ENCODE measurements at regions not wholly inside any gene's neighbourhood (a gene's known extent, or its start where the extent isn't known, plus 50 kb on each side); places are given as distances from the start of the nearest gene placed in this dataset.

- no peaks in the 10 kb centered on the region for H3K36me3 Mint-ChIP-seq (ENCODE audit: low read depth)
- H3K27ac Mint-ChIP-seq = no peak overlapping the region
- DNase-seq = no peak
- H3K9me3 Mint-ChIP-seq = no peaks in the 10 kb centered on the region
- TF ChIP-seq CTCF (IDR thresholded peaks at IDR 0.05) = no peak
- peaks cover 4% of the 10 kb centered on the region for H3K27me3 Mint-ChIP-seq (ENCODE audit: low read depth, poor library complexity)
- peaks cover 9% of the 10 kb centered on the region for H3K4me1 Mint-ChIP-seq
- H3K4me3 Mint-ChIP-seq = no peak overlapping the region
Measured at GRCh38 chr1:87898431-87898830, 569.8 kb downstream of the LMO4 start.

GRCh38 chr1:87899017-87899416 is 570.3 kb downstream of the LMO4 start:
- peaks cover 9% of the 10 kb centered on the region for H3K4me1 Mint-ChIP-seq
- H3K9me3 Mint-ChIP-seq = no peaks in the 10 kb centered on the region
- peaks cover 4% of the 10 kb centered on the region for H3K27me3 Mint-ChIP-seq (ENCODE audit: low read depth, poor library complexity)
- TF ChIP-seq CTCF (IDR thresholded peaks at IDR 0.05) = no peak
- DNase-seq = no peak
- H3K36me3 Mint-ChIP-seq (ENCODE audit: low read depth) = no peaks in the 10 kb centered on the region
- no peak overlapping the region for H3K4me3 Mint-ChIP-seq
- H3K27ac Mint-ChIP-seq = no peak overlapping the region

GRCh38 chr1:87899746-87900145 is 571.1 kb downstream of the LMO4 start:
- H3K9me3 Mint-ChIP-seq = no peaks in the 10 kb centered on the region
- DNase-seq = no peak
- peaks cover 4% of the 10 kb centered on the region for H3K27me3 Mint-ChIP-seq (ENCODE audit: low read depth, poor library complexity)
- H3K36me3 Mint-ChIP-seq (ENCODE audit: low read depth) = no peaks in the 10 kb centered on the region
- no peak overlapping the region for H3K27ac Mint-ChIP-seq
- no peak for TF ChIP-seq CTCF (IDR thresholded peaks at IDR 0.05)
- H3K4me3 Mint-ChIP-seq = no peak overlapping the region
- H3K4me1 Mint-ChIP-seq = peaks cover 13% of the 10 kb centered on the region

- H3K27me3 Mint-ChIP-seq (ENCODE audit: low read depth, poor library complexity) = peaks cover 4% of the 10 kb centered on the region
- peaks cover 18% of the 10 kb centered on the region for H3K4me1 Mint-ChIP-seq
- no peak for TF ChIP-seq CTCF (IDR thresholded peaks at IDR 0.05)
- H3K27ac Mint-ChIP-seq = no peak overlapping the region
- H3K9me3 Mint-ChIP-seq = peaks cover 5% of the 10 kb centered on the region
- no peaks in the 10 kb centered on the region for H3K36me3 Mint-ChIP-seq (ENCODE audit: low read depth)
- DNase-seq = no peak
- H3K4me3 Mint-ChIP-seq = no peak overlapping the region
Measured at GRCh38 chr1:87902830-87903229, 574.1 kb downstream of the LMO4 start.

- Mint-ChIP-seq H3K36me3 (ENCODE audit: low read depth) (no peaks in the 10 kb centered on the region), H3K27me3 (ENCODE audit: low read depth, poor library complexity) (peaks cover 4% of the 10 kb centered on the region), H3K9me3 (peaks cover 5% of the 10 kb centered on the region), H3K4me1 (peaks cover 21% of the 10 kb centered on the region), H3K27ac (no peak overlapping the region), H3K4me3 (no peak overlapping the region)
- TF ChIP-seq CTCF (IDR thresholded peaks at IDR 0.05) = no peak
- DNase-seq = no peak
Measured at GRCh38 chr1:87903242-87903641, 574.6 kb downstream of the LMO4 start.

GRCh38 chr1:87904651-87905050 is 576.0 kb downstream of the LMO4 start:
- peaks cover 5% of the 10 kb centered on the region for H3K9me3 Mint-ChIP-seq
- H3K4me1 Mint-ChIP-seq = peaks cover 21% of the 10 kb centered on the region
- no peaks in the 10 kb centered on the region for H3K36me3 Mint-ChIP-seq (ENCODE audit: low read depth)
- H3K27me3 Mint-ChIP-seq (ENCODE audit: low read depth, poor library complexity) = peaks cover 4% of the 10 kb centered on the region
- no peak for DNase-seq
- no peak overlapping the region for H3K27ac Mint-ChIP-seq
- no peak for TF ChIP-seq CTCF (IDR thresholded peaks at IDR 0.05)
- no peak overlapping the region for H3K4me3 Mint-ChIP-seq
